DND-41 (cell line): ENCODE measurements at regions not wholly inside any gene's neighbourhood (a gene's known extent, or its start where the extent isn't known, plus 50 kb on each side); places are given as distances from the start of the nearest gene placed in this dataset.

ENCODE experiments used
- ATAC-seq: fragments of 200-7000 bp; cut with Tn5 transposase; 3 replicates; pipeline ENCODE4 v1.9.1; 2021; ENCODE audit warnings: low read depth; ENCODE audit not compliant: insufficient read depth
- DNase-seq: peaks from one replicate; pipeline ENCODE4 v3.0.0-alpha.2; 2020
- H2AFZ ChIP-seq: 2 replicates; pipeline ENCODE4 v1.6.0; 2012; ENCODE audit warnings: low read depth, low read length
- H3K27ac ChIP-seq: 2 replicates; pipeline ENCODE4 v1.5.1; 2012; ENCODE audit warnings: low read length, inconsistent platforms
- H3K27me3 ChIP-seq: fragments of 200-600 bp; sonication (generic); 2 replicates; pipeline ENCODE4 v1.6.0; 2012; ENCODE audit warnings: low read length, mild to moderate bottlenecking, inconsistent platforms; ENCODE audit not compliant: insufficient read depth, poor library complexity
- H3K36me3 ChIP-seq: 2 replicates; pipeline ENCODE4 v1.5.1; 2012; ENCODE audit warnings: low read length, inconsistent platforms; ENCODE audit not compliant: insufficient read depth
- H3K4me1 ChIP-seq: 2 replicates; pipeline ENCODE4 v1.5.1; 2012; ENCODE audit warnings: mild to moderate bottlenecking, low read length; ENCODE audit not compliant: insufficient read depth
- H3K4me2 ChIP-seq: 2 replicates; pipeline ENCODE4 v1.6.0; 2012; ENCODE audit warnings: mild to moderate bottlenecking, moderate library complexity, low read length, inconsistent platforms; ENCODE audit not compliant: insufficient read depth
- H3K4me3 ChIP-seq, 2 experiments: fragments of 200-600 bp in 1 of 2; shearing (Covaris generic) in 1 of 2; 2 replicates each; pipeline ENCODE4 v1.5.1; 2012 to 2016; ENCODE audit warnings: inconsistent platforms in 2 of 2, low read length in 2 of 2, mild to moderate bottlenecking in 2 of 2, low read depth in 1 of 2, moderate library complexity in 1 of 2
- H3K79me2 ChIP-seq: 2 replicates; pipeline ENCODE4 v1.6.0; 2012; ENCODE audit warnings: low read length, inconsistent platforms; ENCODE audit not compliant: insufficient read depth
- H3K9ac ChIP-seq: 2 replicates; pipeline ENCODE4 v1.6.0; 2012; ENCODE audit warnings: low read depth, mild to moderate bottlenecking, inconsistent platforms, low read length, moderate library complexity
- H3K9me3 ChIP-seq: 2 replicates; pipeline ENCODE4 v1.5.1; 2012; ENCODE audit warnings: low read length, moderate library complexity, mild to moderate bottlenecking, inconsistent platforms; ENCODE audit not compliant: insufficient read depth, severe bottlenecking
- H4K20me1 ChIP-seq: 2 replicates; pipeline ENCODE4 v1.6.0; 2012; ENCODE audit warnings: low read length; ENCODE audit not compliant: insufficient read depth
- EZH2 ChIP-seq: IDR thresholded peaks from 3 replicates; pipeline ENCODE4 v1.6.1; 2012; ENCODE audit warnings: borderline replicate concordance, low read depth, mild to moderate bottlenecking, moderate library complexity, low read length, inconsistent platforms; ENCODE audit not compliant: severe bottlenecking
- TF ChIP-seq, protein P1 (sequence below): IDR thresholded peaks from 2 replicates; pipeline ENCODE4 v1.5.1; 2012; ENCODE audit warnings: borderline replicate concordance, low read length, moderate library complexity, mild to moderate bottlenecking; ENCODE audit not compliant: poor library complexity, severe bottlenecking; ENCODE audit errors: extremely low read depth

GRCh38 chr5:104987074-104987473 is 1424.5 kb upstream of the NUDT12 start:
- H3K36me3 ChIP-seq: no peaks in the 10 kb centered on the region
- ATAC-seq (no peak), DNase-seq (no peak)
- H3K27me3 ChIP-seq: no peaks in the 10 kb centered on the region
- no peaks in the 10 kb centered on the region for H4K20me1 ChIP-seq
- no peak overlapping the region for H3K9ac ChIP-seq
- no peaks in the 10 kb centered on the region for H3K79me2 ChIP-seq
- H3K4me1 ChIP-seq: no peaks in the 10 kb centered on the region
- no peak overlapping the region for H3K4me2 ChIP-seq
- H3K4me3 ChIP-seq: no peak overlapping the region
- TF ChIP-seq, protein P1, sequence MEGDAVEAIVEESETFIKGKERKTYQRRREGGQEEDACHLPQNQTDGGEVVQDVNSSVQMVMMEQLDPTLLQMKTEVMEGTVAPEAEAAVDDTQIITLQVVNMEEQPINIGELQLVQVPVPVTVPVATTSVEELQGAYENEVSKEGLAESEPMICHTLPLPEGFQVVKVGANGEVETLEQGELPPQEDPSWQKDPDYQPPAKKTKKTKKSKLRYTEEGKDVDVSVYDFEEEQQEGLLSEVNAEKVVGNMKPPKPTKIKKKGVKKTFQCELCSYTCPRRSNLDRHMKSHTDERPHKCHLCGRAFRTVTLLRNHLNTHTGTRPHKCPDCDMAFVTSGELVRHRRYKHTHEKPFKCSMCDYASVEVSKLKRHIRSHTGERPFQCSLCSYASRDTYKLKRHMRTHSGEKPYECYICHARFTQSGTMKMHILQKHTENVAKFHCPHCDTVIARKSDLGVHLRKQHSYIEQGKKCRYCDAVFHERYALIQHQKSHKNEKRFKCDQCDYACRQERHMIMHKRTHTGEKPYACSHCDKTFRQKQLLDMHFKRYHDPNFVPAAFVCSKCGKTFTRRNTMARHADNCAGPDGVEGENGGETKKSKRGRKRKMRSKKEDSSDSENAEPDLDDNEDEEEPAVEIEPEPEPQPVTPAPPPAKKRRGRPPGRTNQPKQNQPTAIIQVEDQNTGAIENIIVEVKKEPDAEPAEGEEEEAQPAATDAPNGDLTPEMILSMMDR: no peak
- TF ChIP-seq EZH2: no peak
- H3K9me3 ChIP-seq: no peaks in the 10 kb centered on the region
- H3K27ac ChIP-seq: no peak overlapping the region
- no peak overlapping the region for H2AFZ ChIP-seq

DNA sequence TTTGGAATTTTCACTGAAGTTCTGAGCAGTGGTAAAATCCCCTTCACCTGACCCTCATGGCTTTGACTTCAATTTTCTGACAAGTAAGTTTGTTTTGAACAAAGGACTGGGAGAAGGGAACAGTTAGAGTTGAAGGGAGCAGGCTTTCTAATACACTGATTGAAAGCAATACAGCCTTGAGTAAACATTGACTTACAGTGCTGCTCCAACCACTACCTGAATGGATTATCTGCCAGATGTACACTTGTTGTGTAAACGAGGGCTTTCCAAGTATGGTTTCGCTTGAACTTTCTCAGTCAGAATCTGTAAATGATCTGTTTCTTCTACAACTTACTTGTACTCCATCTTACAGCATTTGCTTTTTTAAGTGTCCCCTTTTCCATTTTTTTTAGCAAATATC is 1414.9 kb upstream of the NUDT12 start:
- TF ChIP-seq EZH2: no peak
- TF ChIP-seq, protein P1: no peak
- Histone ChIP-seq H3K4me2 (no peak overlapping the region), H3K27ac (no peak overlapping the region), H3K9me3 (no peaks in the 10 kb centered on the region), H3K36me3 (no peaks in the 10 kb centered on the region), H3K27me3 (no peaks in the 10 kb centered on the region), H2AFZ (no peak overlapping the region), H3K79me2 (no peaks in the 10 kb centered on the region), H4K20me1 (no peaks in the 10 kb centered on the region), H3K9ac (no peak overlapping the region), H3K4me3 (no peak overlapping the region), H3K4me1 (no peaks in the 10 kb centered on the region)
- ATAC-seq (no peak), DNase-seq (no peak)

DNA sequence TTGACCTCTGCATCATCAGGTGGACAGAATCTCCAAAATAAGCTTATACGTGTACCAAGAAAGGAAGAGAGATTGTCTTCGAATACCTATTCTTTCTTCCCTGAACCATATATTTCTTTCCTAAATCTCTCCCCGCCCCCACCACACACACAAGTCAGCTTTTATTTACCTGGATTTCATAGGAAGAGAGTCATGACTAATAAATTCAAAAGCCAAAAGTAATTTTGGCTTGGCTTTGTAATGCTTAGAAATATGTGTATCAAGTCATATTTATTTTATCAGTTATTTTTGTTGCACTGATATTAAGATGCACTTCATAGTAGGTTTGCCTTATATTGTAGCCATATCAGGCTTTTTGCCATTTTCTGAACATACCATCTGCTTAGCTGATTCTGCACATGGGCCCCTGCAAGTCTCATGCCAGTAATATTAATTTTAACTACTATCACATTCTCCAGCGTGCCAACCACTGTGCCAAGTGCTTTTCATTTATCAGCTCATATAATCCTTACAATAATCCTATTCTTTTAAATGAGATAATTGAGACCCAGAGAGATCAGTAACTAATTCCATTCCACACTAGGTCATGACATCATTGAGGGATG is 1405.3 kb upstream of the NUDT12 start:
- DNase-seq (no peak), ATAC-seq (no peak)
- Histone ChIP-seq H3K9ac (no peak overlapping the region), H3K4me3 (no peak overlapping the region), H3K27ac (no peak overlapping the region), H4K20me1 (no peaks in the 10 kb centered on the region), H3K4me2 (no peak overlapping the region), H3K36me3 (no peaks in the 10 kb centered on the region), H2AFZ (no peak overlapping the region), H3K4me1 (no peaks in the 10 kb centered on the region), H3K9me3 (no peaks in the 10 kb centered on the region), H3K27me3 (no peaks in the 10 kb centered on the region), H3K79me2 (no peaks in the 10 kb centered on the region)
- no peak for TF ChIP-seq EZH2
- TF ChIP-seq, protein P1: no peak
